Tibial nerve (tissue), 3 donors: ENCODE measurements at regions not wholly inside any gene's neighbourhood (a gene's known extent, or its start where the extent isn't known, plus 50 kb on each side); places are given as distances from the start of the nearest gene placed in this dataset.

Source experiments
- POLR2A ChIP-seq, 2 donors: fragments of 450-650 bp; IDR thresholded peaks; one replicate each; pipeline ENCODE4 v1.6.1; 2017; ENCODE audit warnings: antibody characterized with exemption in 2 of 2, mild to moderate bottlenecking in 2 of 2, moderate library complexity in 2 of 2
- TF ChIP-seq, protein P1 (sequence below), 5 experiments: fragments of 200-600 bp in 3 of 5; fragments of 450-650 bp in 2 of 5; sonication (generic) in 3 of 5; IDR thresholded peaks; one replicate each; pipeline ENCODE4 v1.5.1; 2016 to 2019; ENCODE audit warnings: antibody characterized with exemption in 5 of 5, mild to moderate bottlenecking in 3 of 5, moderate library complexity in 2 of 5

DNA sequence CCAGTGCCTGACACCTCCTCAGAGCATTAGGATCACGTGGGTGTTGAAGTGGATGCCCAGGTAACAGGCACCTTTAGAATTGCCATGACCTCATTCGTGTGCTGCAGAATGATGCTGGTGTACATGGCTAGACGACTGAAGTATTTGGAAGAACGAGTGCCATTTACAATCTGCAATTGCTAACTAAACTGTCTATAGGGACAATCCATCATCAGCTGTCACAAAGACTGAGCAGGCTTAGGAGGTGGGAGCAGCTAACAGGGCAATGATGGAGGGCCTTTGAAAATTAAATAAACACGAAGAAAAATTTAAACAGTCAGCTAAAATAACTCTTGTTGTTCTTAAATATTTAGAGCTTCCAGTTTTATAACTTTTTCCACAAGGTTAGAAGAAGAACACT lies 375.8 kb downstream of the GADD45G start:
- TF ChIP-seq, protein P1, sequence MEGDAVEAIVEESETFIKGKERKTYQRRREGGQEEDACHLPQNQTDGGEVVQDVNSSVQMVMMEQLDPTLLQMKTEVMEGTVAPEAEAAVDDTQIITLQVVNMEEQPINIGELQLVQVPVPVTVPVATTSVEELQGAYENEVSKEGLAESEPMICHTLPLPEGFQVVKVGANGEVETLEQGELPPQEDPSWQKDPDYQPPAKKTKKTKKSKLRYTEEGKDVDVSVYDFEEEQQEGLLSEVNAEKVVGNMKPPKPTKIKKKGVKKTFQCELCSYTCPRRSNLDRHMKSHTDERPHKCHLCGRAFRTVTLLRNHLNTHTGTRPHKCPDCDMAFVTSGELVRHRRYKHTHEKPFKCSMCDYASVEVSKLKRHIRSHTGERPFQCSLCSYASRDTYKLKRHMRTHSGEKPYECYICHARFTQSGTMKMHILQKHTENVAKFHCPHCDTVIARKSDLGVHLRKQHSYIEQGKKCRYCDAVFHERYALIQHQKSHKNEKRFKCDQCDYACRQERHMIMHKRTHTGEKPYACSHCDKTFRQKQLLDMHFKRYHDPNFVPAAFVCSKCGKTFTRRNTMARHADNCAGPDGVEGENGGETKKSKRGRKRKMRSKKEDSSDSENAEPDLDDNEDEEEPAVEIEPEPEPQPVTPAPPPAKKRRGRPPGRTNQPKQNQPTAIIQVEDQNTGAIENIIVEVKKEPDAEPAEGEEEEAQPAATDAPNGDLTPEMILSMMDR (IDR thresholded peaks at IDR 0.05) = no peak
- TF ChIP-seq POLR2A (IDR thresholded peaks at IDR 0.05) = no peak
